Keratinocyte (primary cell): ENCODE measurements at regions not wholly inside any gene's neighbourhood (a gene's known extent, or its start where the extent isn't known, plus 50 kb on each side); places are given as distances from the start of the nearest gene placed in this dataset.

ENCODE experiments used
- DNase-seq: peaks from one replicate; pipeline ENCODE4 v3.0.0-alpha.2; 2011; ENCODE audit warnings: low read depth, missing footprints, low spot score
- FAIRE-seq: peaks from 2 replicates; lab custom pipeline; 2011; peaks lifted over from hg19 to GRCh38; lab: Jason Lieb, UNC
- H2AFZ ChIP-seq: 2 replicates; pipeline ENCODE4 v1.6.0; 2012; ENCODE audit warnings: low read length, control low read depth, inconsistent platforms; ENCODE audit not compliant: control insufficient read depth
- H3K27ac ChIP-seq: 2 replicates; pipeline ENCODE4 v1.5.1; 2011; ENCODE audit warnings: low read length; ENCODE audit not compliant: control insufficient read depth, insufficient read depth
- H3K27me3 ChIP-seq: 3 replicates; pipeline ENCODE4 v1.6.0; 2011; ENCODE audit warnings: low read length; ENCODE audit not compliant: control insufficient read depth, insufficient read depth; ENCODE audit errors: extremely low read depth
- H3K36me3 ChIP-seq, 2 experiments: 2 replicates in 1 of 2; 3 replicates in 1 of 2; pipeline ENCODE4 v1.5.1; 2011; ENCODE audit warnings: low read length in 2 of 2, mild to moderate bottlenecking in 1 of 2; ENCODE audit not compliant: control insufficient read depth in 2 of 2, insufficient read depth in 2 of 2; ENCODE audit errors: extremely low read depth in 1 of 2
- H3K4me1 ChIP-seq: 3 replicates; pipeline ENCODE4 v1.5.1; 2011; ENCODE audit warnings: low read length; ENCODE audit not compliant: control insufficient read depth, insufficient read depth; ENCODE audit errors: extremely low read depth
- H3K4me2 ChIP-seq: 3 replicates; pipeline ENCODE4 v1.6.0; 2011; ENCODE audit warnings: low read depth, low read length; ENCODE audit not compliant: control insufficient read depth, insufficient read depth; ENCODE audit errors: extremely low read depth
- H3K4me3 ChIP-seq, 3 experiments: fragments of 200-600 bp in 1 of 3; sonication (generic) in 1 of 3; 2 replicates in 2 of 3; 3 replicates in 1 of 3; pipeline ENCODE4 v1.5.1; 2011 to 2016; ENCODE audit warnings: low read length in 3 of 3, mild to moderate bottlenecking in 3 of 3, control low read depth in 2 of 3, inconsistent platforms in 1 of 3, low read depth in 1 of 3, mixed read lengths in 1 of 3, mixed run types in 1 of 3, moderate library complexity in 1 of 3; ENCODE audit not compliant: control insufficient read depth in 2 of 3, insufficient read depth in 2 of 3; ENCODE audit errors: extremely low read depth in 1 of 3
- H3K79me2 ChIP-seq: 2 replicates; pipeline ENCODE4 v1.6.0; 2012; ENCODE audit warnings: low read length; ENCODE audit not compliant: control insufficient read depth, insufficient read depth
- H3K9ac ChIP-seq: 3 replicates; pipeline ENCODE4 v1.6.0; 2011; ENCODE audit warnings: low read length; ENCODE audit not compliant: control insufficient read depth, insufficient read depth; ENCODE audit errors: extremely low read depth
- H3K9me1 ChIP-seq: 3 replicates; pipeline ENCODE4 v1.6.0; 2011; ENCODE audit warnings: low read length; ENCODE audit not compliant: control insufficient read depth, insufficient read depth; ENCODE audit errors: extremely low read depth
- H3K9me3 ChIP-seq: 2 replicates; pipeline ENCODE4 v1.5.1; 2012; ENCODE audit warnings: low read depth, low read length; ENCODE audit not compliant: control insufficient read depth
- H4K20me1 ChIP-seq: 3 replicates; pipeline ENCODE4 v1.6.0; 2011; ENCODE audit warnings: low read length; ENCODE audit not compliant: control insufficient read depth, insufficient read depth; ENCODE audit errors: extremely low read depth
- EZH2 ChIP-seq: IDR thresholded peaks from one replicate; pipeline ENCODE4 v1.6.1; 2012; ENCODE audit warnings: inconsistent platforms, mild to moderate bottlenecking, low read length, moderate library complexity
- dilution Hi-C: fragments of 300-500 bp; cut with MboI; formaldehyde crosslinking; loops from one replicate; pipeline ENCODE4 v1.7.0; 2020; ENCODE audit warnings: low sequenced_read_pairs; ENCODE audit not compliant: extremely low pct_ligation_motif_present
- TF ChIP-seq, protein P1 (sequence below), 3 experiments: IDR thresholded peaks in 1 of 3; conservative IDR thresholded peaks in 1 of 3; optimal IDR thresholded peaks in 1 of 3; 2 replicates in 2 of 3; 3 replicates in 1 of 3; pipeline versions ENCODE3 to v1.5.1; 2011; ENCODE audit warnings: low read length in 3 of 3, mild to moderate bottlenecking in 3 of 3, moderate library complexity in 2 of 3, control low read depth in 1 of 3, inconsistent platforms in 1 of 3; ENCODE audit not compliant: insufficient read depth in 2 of 3; ENCODE audit errors: extremely low read depth in 1 of 3

DNA sequence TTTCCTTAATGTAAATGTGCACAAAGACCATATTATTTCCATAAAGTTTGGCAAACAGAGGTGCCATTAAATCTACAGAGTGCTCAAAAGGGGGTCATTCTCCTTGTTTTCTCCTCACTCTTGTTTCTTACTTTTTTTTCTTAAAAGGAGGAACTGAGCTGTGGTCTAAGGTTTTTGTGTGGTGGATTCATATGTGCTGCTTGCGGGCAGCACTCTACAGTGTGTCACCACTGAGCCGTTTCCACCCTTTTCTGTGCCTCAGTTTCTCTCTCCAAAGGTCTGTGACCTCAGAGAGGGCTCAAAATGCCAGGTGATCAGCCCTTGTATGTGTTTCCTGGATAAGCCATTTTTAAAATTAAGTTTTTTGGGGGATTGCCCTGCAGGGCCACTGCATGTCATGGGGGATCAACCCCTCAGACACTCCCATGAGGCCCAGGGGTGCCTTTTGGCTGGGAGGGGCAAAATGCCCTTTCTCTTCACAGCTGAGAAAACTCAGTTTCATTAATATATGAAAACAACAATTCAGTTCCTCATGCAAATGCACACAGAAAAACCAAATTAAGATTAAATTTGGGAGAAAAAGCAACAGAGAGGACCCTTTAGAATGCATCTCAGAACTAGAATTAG, 56.9 kb upstream of the VOPP1 start:
- Histone ChIP-seq H3K9me3 (no peaks in the 10 kb centered on the region), H4K20me1 (no peaks in the 10 kb centered on the region), H3K4me2 (no peak overlapping the region), H3K79me2 (no peaks in the 10 kb centered on the region), H3K36me3 (no peaks in the 10 kb centered on the region), H2AFZ (no peak overlapping the region), H3K9me1 (no peaks in the 10 kb centered on the region), H3K4me1 (no peaks in the 10 kb centered on the region), H3K27ac (no peak overlapping the region), H3K4me3 (no peak overlapping the region), H3K27me3 (peaks cover 6% of the 10 kb centered on the region), H3K9ac (no peak overlapping the region)
- FAIRE-seq, result no peak
- dilution Hi-C loops, result no loop called here
- TF ChIP-seq, protein P1, sequence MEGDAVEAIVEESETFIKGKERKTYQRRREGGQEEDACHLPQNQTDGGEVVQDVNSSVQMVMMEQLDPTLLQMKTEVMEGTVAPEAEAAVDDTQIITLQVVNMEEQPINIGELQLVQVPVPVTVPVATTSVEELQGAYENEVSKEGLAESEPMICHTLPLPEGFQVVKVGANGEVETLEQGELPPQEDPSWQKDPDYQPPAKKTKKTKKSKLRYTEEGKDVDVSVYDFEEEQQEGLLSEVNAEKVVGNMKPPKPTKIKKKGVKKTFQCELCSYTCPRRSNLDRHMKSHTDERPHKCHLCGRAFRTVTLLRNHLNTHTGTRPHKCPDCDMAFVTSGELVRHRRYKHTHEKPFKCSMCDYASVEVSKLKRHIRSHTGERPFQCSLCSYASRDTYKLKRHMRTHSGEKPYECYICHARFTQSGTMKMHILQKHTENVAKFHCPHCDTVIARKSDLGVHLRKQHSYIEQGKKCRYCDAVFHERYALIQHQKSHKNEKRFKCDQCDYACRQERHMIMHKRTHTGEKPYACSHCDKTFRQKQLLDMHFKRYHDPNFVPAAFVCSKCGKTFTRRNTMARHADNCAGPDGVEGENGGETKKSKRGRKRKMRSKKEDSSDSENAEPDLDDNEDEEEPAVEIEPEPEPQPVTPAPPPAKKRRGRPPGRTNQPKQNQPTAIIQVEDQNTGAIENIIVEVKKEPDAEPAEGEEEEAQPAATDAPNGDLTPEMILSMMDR (optimal IDR thresholded peaks at IDR 0.05 in 1 of 3, IDR thresholded peaks at IDR 0.05 in 1 of 3, conservative IDR thresholded peaks at IDR 0.05 in 1 of 3; ENCODE audit: extremely low read depth in 1 of 3, insufficient read depth in 2 of 3, low read length in 3 of 3), result no peak
- TF ChIP-seq EZH2, result no peak
- DNase-seq, result no peak

DNA sequence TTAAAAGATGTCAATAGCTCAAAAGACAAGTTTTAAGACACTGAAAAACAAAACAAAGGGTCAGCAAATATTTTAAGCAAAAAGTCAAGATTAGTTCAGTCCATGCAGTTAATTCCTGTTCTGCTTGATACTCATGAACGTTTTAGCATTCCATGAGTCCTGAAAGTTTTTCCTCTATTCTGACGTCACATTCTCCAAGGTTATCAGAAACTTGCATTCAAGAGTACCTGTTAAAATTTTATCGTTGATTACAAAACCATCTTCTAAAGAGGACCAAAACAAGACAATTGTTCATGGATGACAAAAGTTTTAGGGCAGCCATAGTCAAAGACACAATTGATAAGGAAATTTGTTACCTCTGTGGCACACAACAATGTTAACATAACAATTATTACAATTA, 52.5 kb upstream of the VOPP1 start:
- H3K9me1 ChIP-seq, result no peaks in the 10 kb centered on the region
- H2AFZ ChIP-seq, result no peak overlapping the region
- H3K9me3 ChIP-seq, result no peaks in the 10 kb centered on the region
- no peak overlapping the region for H3K27ac ChIP-seq
- no peaks in the 10 kb centered on the region for H4K20me1 ChIP-seq
- FAIRE-seq, result no peak
- H3K9ac ChIP-seq, result no peak overlapping the region
- no peak overlapping the region for H3K4me2 ChIP-seq
- H3K27me3 ChIP-seq, result peaks cover 3% of the 10 kb centered on the region
- H3K4me3 ChIP-seq, result no peak overlapping the region
- dilution Hi-C loops, result no loop called here
- DNase-seq, result no peak
- H3K4me1 ChIP-seq, result no peaks in the 10 kb centered on the region
- no peaks in the 10 kb centered on the region for H3K36me3 ChIP-seq
- no peaks in the 10 kb centered on the region for H3K79me2 ChIP-seq
- no peak for TF ChIP-seq EZH2
- TF ChIP-seq, protein P1 (optimal IDR thresholded peaks at IDR 0.05 in 1 of 3, IDR thresholded peaks at IDR 0.05 in 1 of 3, conservative IDR thresholded peaks at IDR 0.05 in 1 of 3; ENCODE audit: extremely low read depth in 1 of 3, insufficient read depth in 2 of 3, low read length in 3 of 3), result no peak
